H1 (cell line): ENCODE measurements at regions not wholly inside any gene's neighbourhood (a gene's known extent, or its start where the extent isn't known, plus 50 kb on each side); places are given as distances from the start of the nearest gene placed in this dataset.

Source experiments
- CTBP2 ChIP-seq: IDR thresholded peaks from 2 replicates; pipeline ENCODE4 v1.7.0; 2011; ENCODE audit warnings: borderline replicate concordance, mild to moderate bottlenecking, moderate library complexity, mixed read lengths, low read length; ENCODE audit not compliant: insufficient read depth, insufficient read length
- KDM4A ChIP-seq: IDR thresholded peaks from one replicate; pipeline ENCODE4 v1.7.1; 2012; ENCODE audit warnings: low read depth, mild to moderate bottlenecking, moderate library complexity, low read length, inconsistent platforms; ENCODE audit not compliant: severe bottlenecking
- SIN3A ChIP-seq, 2 experiments: IDR thresholded peaks in 1 of 2; conservative IDR thresholded peaks in 1 of 2; 2 replicates each; pipeline ENCODE4 v1.6.1; 2011 to 2012; ENCODE audit warnings: low read length in 2 of 2, improper control_type of control experiment in 1 of 2, low read depth in 1 of 2, mild to moderate bottlenecking in 1 of 2

- no peak for TF ChIP-seq CTBP2
- no peak for TF ChIP-seq SIN3A (conservative IDR thresholded peaks at IDR 0.05 in 1 of 2, IDR thresholded peaks at IDR 0.05 in 1 of 2; ENCODE audit: low read depth in 1 of 2, low read length in 2 of 2)
- no peak for TF ChIP-seq KDM4A
These were observed 530.0 kb upstream of the ID2 start (continued) for GRCh38 chr2:8151888-8152287.
